ENCODE measurements at regions not wholly inside any gene's neighbourhood (a gene's known extent, or its start where the extent isn't known, plus 50 kb on each side); places are given as distances from the start of the nearest gene placed in this dataset.
"Not testable (repeated sequence)": the region's sequence is repeated elsewhere in the genome, so short reads cannot be mapped to it uniquely, and the experiment has no call there.

- no peak for DNase-seq (ENCODE audit: low spot score)
Measured at GRCh38 chr16:86076606-86077005, 177.6 kb downstream of the IRF8 start.

DNA sequence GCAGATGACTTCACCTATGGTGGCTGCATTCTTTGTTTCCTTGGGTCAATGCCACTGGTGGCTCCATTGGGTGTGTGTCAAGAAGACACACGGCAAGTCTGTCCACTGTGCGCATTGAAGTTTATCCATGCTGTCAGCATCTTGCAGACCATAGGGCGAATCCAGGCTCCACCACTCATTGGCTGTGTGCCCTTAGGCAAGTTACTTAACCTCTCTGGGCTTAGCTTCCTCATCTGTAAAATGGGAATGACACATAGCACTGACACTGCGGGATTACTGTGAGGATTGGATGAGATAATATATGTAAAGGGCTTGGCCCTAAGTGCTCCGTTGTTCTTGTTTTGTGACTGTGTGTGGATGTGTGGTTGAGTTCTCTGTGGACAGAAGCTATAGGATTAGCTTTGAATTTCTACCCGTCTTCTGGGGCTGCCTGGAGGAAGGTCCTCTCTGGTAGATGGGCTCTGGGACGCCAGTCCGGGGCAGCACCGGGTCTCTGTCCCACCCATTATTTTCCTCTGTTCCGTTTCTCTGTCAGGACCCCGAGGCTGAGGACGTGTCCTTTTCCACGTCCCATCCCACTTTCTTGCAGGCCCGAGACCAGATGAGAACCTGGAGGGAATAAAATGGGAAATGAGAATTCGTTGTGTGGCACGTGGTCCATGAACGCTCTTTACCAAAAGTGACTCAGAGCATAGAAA is 178.4 kb downstream of the IRF8 start:
- no peak for DNase-seq (ENCODE audit: low spot score)

GRCh38 chr16:86078121-86078600 is 179.2 kb downstream of the IRF8 start:
- no peak for DNase-seq (ENCODE audit: low spot score)

DNA sequence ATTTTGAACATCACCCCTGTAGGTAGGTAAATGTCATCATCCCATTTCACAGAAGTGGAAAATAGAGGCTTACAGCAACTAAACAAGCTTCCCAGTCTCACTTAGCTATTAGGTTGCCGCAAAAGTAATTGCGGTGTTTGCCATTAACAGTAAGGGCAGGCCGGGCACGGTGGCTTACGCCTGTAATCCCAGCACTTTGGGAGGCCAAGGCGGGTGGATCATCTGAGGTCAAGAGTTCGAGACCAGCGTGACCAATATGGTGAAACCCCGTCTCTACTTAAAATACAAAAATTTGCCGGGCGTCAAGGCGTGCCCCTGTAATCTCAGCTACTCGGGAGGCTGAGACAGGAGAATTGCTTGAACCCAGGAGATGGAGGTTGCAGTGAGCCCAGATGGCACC is 179.7 kb downstream of the IRF8 start:
- DNase-seq (ENCODE audit: low spot score): not testable (repeated sequence)

DNA sequence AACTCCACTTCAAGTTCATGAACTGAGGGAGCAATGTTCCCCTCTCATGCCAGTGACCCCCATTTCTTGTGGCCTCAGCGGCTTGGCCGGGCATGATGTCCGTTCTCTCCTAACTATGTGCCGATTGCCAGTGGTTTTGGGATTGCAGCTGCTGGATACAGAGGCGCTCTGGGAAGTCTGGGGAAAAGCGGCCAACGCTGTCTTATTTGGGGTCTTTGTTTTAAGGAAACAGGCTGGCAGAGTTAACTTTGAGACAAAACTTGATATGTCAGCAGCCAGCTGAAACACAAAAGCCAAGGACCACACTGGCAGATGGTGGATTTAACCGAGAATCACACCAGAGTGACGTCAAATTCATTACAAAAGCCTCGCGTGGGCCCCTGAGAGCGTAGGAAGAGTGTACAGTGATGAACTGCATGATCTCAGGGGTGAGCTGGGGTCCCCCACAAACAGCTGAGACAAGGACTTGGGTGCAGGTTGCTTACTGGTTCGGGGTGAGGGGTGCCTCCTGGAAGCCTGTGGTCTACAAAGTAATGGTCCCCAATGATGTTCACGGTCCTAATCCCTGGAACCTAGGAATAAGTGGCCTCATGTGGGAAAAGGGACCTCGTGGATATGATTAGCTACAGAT is 180.4 kb downstream of the IRF8 start:
- DNase-seq (ENCODE audit: low spot score): no peak

DNA sequence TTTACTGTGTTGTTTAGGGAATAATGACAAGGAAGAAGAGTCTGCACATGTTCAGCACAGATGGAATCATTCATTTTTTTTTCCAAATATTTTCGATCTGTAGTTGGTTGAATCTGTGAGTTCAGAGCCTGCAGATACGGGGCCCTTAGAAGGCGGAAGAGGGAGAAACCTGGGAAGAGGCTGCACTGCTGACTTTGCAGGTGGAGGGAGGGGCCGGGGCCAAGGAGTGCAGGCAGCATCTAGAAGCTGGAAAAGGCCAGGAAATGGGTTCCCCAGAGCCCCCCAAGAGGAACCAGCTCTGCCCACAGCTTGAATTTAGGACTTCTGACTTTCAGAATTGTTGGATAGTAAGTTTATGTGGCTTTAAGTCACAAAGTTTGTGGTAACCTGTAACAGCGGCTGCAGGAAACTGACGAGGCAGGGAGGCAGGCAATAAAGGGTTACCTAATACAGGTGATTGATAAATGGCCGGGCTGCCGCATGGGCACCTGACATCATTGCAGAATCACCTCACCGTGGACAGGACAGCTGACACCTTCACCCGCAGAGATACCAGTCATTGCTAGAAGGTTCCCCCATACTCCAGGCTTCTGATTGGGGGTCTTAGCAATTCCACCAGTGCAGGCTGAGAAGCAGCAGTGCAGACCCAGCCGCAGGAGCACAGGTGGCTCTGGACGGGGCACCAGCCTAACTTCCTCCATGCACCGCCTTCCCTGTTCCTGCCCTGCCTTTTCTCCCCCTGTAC is 181.3 kb downstream of the IRF8 start:
- no peak for DNase-seq (ENCODE audit: low spot score)

GRCh38 chr16:86080982-86081381 is 182.0 kb downstream of the IRF8 start:
- no peak for DNase-seq (ENCODE audit: low spot score)

GRCh38 chr16:86082418-86083030 is 183.6 kb downstream of the IRF8 start:
- DNase-seq (ENCODE audit: low spot score): no peak

DNA sequence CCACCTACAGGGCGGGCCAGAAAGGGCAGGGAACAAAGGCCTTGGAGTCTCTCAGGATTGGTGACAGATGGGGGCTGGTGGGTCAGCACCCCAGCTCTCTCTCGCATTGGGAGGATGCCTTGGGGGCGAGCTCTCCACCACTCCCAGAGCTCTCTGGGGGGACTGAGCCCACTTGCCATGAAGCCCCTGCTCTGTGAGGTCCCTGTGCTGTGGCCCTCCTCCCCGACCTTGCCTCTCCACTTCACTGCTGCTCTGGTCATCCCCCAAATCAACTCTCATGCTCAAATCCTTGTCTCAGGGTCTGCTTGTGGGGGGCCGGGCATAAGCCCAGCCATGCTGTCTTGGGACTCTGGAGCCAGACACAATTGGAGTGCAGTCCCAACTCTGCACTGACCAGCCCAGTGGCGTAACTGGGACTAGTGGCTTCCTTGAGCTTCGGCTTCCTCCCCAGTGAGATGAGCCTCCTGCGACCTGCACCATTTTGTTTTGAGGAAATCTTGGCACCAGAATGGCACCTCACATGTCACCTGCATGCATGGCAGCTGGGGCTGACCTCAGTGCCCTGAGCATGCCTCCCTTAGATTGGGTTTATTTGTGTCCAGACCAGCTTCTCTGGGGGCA is 184.5 kb downstream of the IRF8 start:
- DNase-seq (ENCODE audit: low spot score): no peak

DNA sequence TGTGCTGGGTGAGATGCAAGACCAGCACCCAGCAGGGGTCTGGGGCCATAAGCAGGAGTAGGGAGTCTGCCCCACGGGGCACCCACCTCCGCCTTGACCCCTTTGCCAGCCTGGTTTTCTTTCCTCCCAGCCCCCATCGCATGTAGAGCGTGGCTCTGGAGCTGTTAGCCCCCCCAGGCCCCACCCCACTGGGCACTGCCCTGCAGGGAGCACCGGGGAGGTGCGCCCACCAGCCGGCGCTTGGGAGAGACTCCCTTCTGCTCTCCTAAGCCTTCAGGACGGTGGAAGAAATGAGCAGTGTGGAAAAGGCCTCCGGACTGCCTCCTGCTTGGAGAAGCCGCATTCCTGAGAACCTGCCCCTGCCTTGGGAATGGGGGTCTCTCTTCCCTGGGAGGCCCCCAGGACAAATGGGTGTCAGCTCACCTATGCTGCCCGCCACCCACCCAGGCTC is 186.2 kb downstream of the IRF8 start:
- DNase-seq (ENCODE audit: low spot score): no peak

DNA sequence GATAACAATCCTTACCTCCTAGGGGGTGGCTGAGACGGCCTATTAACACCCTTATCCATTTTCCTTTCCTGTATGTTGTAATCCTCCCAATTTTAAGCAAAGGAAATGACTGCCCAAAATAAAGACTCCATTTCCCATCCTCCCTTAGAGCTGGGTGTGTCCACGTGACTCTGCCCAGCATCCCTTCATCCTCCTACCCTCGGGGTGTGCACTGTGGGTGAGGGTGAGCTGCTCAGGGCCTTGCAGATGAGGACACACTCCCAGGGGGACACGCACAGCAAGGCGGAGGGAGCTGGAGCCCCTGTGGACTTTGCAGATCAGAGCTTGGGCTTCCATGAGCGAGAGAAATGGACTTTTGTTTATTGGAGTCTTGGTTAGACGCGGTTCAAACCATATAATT is 186.8 kb downstream of the IRF8 start:
- DNase-seq (ENCODE audit: low spot score): no peak

DNA sequence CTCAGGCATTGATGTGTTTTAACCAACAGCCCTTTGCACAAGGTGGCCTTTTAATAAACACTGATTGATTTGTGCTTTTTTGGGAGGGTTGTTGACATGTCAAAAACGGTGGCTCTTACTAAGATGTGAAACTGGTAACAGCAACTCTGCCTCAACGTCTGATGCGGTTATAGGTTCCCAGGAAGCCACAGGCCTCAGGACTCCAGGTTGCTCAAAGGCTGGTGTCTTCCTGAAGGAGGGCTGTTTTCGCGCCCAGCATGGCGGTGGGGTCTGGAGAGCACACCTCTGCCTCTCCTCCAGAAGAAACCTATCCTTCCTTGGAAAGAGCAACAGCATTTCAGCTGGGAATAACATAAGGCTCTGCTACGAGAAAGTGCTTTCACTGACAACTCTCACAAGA is 187.5 kb downstream of the IRF8 start:
- DNase-seq (ENCODE audit: low spot score): no peak

DNA sequence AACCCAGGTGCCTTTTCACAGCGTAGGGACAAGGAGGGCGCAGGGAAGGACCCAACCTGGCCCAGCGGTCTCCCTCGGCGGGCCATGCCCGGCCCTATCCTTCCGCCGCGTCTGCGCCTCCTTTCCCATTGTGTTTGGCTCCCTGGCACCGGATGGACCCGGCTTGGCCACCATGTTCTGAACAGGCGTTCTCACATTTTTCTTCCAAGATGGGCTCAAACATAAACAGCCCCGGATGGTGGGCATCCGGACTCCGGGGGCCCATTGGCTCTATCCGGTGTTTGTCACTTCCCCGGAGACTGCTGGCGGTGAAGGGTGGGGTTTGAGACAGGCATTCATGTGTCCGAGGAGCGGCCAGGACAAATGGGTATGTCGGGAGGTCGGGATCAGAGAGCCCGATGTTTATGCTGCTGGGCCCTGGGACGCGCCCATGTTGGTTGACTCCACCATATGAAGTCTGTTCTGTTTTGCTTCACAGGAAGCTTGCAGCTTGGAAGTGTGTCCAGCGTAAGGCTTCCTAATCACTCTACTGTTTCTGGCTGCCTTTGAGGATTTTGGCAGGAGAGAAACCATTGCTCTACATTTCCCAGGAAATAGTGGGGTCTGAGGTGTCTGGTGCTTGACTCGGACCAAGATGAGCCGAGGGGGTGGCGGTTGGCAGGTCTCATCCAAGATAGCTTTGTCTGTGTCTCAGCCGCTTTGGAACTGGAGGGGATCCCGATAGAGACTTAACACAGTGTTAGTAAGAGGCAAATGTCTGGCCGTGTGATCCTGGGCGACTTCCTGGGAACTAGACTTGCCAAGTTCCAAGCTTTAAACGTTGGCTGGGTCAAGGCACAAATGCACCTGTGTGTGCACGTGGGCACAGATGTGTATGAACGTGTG is 188.3 kb downstream of the IRF8 start:
- DNase-seq (ENCODE audit: low spot score): no peak

GRCh38 chr16:86087896-86088230 is 188.9 kb downstream of the IRF8 start:
- no peak for DNase-seq (ENCODE audit: low spot score)

- DNase-seq (ENCODE audit: low spot score): no peak
Measured at GRCh38 chr16:86088287-86088686, 189.3 kb downstream of the IRF8 start.

- no peak for DNase-seq (ENCODE audit: low spot score)
Measured at GRCh38 chr16:86088816-86089215, 189.9 kb downstream of the IRF8 start.

- DNase-seq (ENCODE audit: low spot score): no peak
Measured at GRCh38 chr16:86089334-86089900, 190.5 kb downstream of the IRF8 start.

- DNase-seq (ENCODE audit: low spot score): no peak
Measured at GRCh38 chr16:86089991-86090390, 191.0 kb downstream of the IRF8 start.

DNA sequence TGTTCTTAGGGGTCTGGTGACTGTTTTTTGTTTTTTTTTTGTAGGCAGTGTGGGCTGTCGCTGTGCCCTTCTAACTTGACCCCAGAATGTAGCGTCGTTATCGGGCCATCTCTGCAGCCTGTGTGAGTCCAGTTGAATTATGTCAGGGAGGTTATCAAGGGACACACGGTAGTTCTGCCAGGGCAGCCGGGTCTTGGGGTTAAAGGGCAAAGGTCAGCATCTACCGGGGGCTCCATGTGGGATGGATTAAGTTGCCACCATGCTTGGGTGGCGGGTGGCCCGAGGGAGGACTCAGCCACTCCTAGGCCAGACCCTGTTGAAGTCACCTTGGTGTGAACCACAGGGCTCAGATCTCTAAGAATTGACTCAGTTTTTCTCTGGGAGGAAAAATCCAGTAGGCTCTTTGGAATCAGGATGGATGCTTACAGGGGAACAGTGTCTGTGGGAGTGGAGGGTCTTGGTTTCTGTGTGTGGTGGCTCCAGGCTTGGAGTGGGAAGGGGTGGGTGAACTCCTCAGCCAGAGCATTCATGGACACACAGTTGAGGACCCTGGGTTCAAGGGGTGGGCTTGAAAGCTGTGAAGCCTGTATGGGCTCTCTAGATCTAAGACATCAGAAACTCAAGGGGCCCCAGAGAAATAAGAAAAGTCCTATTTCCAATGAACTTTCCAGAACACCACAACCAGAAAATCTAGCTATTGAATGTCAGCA is 191.7 kb downstream of the IRF8 start:
- no peak for DNase-seq (ENCODE audit: low spot score)

GRCh38 chr16:86091976-86092375 is 193.0 kb downstream of the IRF8 start:
- no peak for DNase-seq (ENCODE audit: low spot score)

Data from CD4-positive, alpha-beta T cell treated with Interleukin-6 at 100 ng/mL for 8 hours (primary cell).